NCI-H146 treated with DMSO at 0.1 percent for 48 hours (cell line): ENCODE measurements at regions not wholly inside any gene's neighbourhood (a gene's known extent, or its start where the extent isn't known, plus 50 kb on each side); places are given as distances from the start of the nearest gene placed in this dataset.

ENCODE experiments used
- DNase-seq: peaks from one replicate; lab custom pipeline; 2025; ENCODE audit not compliant: unreplicated experiment; lab: John Stamatoyannopoulos, UW

DNA sequence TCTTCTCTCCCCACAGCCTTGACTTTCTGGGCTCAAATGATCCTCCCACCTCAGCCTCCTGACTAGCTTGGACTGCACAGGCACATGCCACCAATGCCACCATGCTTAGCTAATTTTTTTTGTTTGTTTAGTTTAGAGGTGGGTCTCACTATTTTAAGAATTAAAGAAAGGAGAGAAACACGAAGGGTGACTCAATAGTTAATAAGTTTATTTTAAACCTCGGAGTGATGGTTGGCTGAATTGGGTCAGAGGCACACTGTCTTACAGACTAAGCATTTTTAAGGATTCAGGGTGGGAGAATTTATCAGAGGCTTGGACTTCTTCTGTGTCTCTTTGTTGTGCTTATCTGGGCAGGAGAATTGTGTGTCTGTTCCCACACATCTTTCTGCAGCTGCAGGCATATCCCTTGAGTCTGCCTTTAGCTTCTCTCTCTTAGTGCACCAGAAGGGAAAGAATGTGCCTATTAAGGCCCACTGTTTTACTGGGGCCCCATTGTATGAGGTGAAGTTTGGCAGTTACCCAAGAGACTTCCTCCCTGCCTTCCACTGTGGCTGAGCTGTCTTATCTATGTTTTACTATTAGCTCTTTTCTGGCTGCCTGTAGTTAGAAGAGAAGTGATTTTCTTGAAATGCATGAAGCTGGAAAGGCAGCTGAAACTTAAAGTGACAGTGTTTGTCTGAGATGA is 2172.0 kb downstream of the TP53TG3F start:
- no peak for DNase-seq

DNA sequence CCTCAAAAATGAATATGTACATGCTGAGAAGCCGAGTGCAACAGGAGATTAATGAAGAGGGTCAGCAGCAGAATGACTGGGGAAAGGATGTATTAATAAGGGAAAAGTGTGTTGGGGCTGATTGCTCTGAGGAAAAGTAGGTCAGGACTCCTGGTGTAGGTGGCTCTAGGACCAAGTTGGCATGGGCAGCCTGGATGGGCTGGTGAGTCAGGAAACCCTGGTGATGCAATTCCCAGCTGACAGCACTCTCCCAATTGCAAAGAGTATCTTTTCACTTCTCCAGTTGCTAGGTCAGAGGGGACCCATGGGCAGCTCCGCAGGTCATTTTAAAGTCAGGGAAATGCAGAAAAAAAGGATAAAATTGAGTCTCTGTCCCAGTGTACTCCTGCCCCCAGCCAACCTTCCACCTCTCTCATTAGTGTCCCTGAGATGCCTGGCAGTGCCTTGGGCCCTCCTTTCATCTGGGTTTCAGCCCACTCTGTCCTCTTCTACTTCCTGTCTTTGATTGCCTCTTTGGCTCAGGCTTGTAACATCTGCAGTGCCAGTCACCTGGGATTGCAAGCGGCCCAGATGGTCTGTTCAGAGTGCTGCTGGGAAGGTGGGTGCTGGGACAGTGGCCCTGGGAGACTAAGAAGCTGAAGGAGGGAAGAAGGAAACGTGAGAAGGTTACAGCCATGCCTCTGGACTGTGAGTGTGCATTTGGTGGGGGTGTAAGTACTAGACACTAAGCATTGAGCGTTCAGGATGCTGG is 2177.2 kb downstream of the TP53TG3F start:
- DNase-seq = no peak

DNA sequence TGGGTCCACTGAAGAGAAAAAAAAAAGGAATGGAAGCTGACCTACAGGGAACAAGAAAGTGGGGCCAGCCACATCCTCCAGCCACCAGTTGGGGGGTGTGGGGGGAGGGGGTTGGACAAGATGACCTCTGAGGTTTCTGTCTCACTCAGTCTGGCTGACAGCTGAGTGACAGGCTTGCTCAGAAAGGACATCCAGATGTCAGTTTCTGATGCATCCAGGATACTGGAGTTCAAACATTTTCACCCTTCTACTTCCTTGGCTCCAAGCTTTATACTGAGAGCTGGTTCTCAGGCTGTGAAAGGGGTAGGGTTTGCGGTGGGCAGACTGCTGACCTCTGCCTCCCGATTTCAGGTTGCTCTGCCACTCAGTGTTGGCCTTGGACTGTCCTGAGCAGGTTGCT is 2178.3 kb downstream of the TP53TG3F start:
- DNase-seq = no peak

DNA sequence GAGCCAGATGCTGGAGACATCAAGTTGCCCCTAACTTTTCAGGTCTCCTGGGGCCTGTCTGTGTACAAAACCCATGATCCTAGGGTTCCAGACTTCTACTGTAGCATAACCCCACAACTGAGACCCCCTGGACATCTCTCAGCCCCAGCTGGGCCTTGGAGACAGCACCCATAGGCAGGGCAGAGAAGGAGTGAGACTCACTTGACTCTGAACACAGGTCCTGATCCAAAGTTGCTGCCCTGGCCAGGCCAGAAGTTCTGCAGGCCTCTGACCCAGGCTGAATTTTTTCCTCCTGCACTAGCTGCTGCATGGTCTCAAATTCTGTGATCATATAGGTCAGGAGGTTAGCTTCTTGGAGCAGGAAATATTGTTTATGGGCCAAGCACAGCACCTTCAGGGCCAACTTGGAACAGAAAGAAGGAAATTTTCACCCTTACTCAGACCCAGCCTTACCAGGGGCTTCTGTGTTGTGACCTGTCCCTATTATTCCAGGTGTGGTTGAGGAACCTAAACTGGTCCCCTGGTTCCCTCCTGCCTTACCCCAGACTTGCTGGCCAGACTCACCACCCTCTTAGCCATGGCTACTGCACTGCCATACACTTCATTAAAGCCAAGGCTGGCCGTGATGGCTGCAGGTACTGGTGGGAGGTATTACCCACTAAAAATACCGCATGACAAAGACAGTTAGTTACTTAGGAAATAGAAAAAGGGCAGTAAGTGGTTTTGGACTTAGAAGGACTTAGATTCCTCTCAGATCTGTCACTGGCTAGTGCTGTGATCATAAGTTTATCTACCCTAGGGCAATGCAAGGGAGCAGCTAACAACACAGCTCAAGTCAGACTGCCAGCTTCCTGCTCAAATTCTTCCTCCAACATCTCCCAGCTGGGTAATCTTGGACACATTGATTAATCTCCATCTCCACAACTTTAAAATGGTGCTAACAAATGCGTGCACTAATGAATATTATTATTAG is 2180.1 kb downstream of the TP53TG3F start:
- DNase-seq = no peak

DNA sequence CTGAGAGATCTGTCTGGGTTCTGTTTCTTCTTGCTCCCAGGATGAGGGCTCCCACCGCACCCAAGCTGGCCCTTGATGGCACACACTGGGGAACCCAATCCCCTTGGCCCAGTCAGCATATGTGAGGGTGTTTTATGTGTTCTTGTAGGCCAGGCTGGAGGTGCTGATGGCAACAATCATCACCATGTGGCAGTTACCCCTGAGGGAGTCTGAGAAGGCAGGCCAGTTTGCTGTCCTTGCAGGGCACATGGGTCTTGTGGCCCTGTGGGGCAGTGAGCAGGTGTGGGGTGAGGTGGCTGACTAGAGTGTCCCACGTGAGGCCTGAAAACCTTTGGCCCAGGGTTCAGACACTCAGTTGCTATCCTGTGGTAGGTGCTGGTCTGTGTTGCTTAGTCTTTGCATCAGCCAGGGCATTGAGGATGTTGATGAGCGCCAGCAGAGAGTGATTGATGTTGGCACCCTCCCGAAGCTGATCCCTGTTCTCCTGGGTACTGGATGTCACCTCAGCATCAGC is 2183.0 kb downstream of the TP53TG3F start:
- no peak for DNase-seq

DNA sequence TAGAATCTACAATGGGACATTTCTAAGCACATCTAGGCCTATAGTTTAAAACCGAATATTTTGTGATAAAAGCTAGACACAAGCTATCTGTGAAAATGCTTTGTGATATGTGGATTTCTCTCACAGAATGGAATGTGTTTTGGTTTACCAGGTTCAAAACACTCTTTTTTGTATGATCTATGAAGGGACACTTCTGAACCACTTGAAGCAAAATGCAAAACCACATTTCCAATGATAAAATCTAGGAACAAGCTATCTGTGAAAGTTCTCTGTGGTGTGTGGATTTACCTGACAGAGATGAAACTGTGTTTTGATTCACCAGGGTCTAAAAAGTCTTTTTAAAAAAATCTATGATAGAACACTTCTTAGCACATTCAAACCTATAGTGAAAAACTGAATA is 2192.4 kb downstream of the TP53TG3F start:
- DNase-seq = no peak

DNA sequence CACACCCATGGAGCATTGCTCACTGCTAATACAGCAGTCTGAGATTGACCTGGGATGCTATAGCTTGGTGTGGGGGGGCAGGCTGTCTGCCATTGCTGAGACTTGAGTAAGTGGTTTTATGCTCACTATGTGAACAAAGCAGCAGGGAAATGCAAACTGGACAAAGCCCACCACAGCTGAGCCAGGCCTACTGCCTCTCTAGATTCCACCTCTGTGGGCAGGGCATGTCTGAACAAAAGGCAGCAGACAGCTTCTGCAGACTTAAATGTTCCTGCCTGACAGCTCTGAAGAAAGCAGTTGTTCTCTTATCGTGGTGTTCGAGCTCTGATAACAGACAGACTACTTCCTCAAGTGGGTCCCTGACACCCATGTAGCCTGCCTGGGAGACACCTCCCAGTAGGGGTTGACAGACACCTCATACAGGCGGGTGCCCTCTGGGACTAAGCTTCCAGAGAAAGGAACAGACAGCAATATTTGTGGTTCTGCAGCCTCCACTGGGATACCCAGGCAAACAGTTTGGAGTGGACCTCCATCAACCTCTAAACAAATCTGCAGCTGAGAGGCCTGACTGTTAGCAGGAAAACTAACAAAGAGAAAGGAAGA is 2204.8 kb downstream of the TP53TG3F start:
- no peak for DNase-seq

DNA sequence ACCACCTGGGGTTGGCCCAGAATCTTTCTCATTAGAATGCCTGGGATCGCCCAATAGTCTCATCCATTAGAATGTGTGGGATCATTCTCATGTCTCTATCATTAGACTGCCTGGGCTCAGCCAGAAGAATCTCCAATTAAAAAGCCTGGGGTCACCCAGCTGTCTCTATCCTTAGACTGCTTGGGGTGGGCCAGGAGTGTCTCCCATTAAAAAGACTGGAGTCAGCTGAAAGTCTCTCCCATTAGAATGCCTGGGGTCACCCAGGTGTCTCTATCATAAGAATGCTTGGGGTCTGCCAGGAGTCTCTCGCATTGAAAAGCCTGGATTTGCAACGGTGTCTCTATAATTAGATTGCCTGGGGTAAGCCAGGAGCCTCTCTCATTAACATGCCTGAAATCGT is 2225.7 kb downstream of the TP53TG3F start:
- no peak for DNase-seq

DNA sequence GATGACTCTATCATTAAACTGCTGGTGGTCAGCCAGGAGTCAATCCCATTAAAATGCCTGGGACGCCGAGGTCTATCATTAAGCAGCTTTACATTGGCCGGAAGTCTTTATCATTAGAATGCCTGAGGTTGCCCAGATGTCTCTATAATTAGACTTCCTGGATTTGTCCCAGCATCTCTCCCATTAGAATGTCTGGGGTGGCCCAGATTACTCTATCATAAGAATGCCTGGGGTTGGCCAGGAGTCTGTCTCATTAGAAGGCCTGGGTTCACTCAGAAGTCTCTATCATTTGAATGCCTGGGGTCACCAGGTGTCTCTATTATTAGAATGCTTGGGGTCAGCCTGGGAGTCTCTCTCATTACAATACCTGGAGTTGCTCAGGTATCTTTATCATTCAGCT is 2227.2 kb downstream of the TP53TG3F start:
- no peak for DNase-seq

DNA sequence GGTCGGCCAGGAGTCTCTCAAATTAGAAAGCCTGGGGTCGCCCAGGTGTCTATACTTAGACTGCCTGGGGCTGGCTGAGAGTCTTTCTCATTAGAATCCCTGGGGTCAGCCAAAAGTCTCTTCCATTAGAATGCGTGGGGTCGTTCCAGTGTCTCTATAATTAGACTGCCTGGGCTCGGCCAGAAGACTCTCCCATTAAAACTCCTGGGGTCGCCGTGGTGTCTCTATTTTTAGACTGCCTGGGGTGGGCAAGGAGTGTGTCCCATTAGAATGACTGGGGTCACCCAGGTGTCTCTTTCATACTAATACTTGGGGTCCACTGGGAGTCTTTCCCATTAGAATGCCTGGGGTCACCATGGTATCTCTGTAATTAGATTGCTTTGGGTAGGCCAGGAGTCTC is 2227.7 kb downstream of the TP53TG3F start:
- DNase-seq = no peak

DNA sequence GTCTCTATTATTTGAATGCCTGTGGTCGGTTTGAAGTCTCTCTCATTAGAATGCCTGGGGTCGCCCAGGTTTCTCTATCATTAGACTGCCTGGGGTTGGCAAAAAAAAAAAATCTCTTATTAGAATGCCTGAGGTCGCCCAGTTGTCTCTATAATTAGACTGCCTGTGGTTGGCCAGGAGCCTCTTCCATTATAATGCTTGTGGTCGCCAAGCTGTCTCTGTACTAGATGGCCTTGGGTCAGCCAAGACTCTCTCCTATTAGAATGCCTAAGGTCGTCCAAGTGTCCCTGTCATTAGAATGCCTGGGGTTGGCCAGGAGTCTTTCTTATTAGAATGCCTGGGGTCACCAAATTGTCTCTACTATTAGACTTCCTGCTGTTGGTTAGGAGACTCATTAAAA is 2228.4 kb downstream of the TP53TG3F start:
- no peak for DNase-seq

DNA sequence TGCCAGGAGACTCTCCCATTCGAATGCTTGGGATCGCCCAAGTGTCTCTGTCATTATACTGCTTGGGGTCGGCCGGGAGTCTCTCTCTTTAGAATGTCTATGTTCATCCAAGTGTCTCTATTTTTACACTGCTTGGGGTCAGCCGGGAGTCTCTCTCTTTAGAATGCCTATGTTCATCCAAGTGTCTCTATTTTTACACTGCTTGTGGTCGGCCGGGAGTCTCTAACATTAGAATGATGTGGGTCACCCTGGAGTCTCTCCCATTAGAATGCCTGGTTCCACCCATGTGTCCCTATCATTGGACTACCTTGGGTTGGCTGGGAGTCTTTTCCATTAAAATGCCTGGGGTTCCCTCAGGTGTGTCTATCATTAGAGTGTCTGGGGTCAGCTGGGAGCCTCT is 2230.4 kb downstream of the TP53TG3F start:
- DNase-seq = no peak

DNA sequence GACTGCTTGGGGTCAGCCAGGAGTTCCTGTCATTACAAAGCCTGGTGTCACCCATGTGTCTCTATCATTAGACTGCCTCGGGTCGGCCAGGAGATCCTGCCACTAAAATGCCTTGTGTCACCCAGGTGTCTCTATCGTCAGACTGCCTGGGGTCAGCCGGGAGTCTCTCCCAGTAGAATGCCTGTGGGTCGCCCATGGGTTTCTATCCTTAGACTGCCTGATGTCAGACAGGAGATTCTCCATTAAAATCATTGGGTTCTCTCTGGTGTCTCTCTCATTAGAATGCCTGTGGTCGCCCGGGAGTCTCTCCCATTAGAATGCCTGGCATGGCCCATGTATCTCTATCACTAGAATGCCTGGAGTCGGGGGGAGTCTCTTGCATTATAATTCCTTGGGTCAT is 2231.0 kb downstream of the TP53TG3F start:
- DNase-seq = no peak

DNA sequence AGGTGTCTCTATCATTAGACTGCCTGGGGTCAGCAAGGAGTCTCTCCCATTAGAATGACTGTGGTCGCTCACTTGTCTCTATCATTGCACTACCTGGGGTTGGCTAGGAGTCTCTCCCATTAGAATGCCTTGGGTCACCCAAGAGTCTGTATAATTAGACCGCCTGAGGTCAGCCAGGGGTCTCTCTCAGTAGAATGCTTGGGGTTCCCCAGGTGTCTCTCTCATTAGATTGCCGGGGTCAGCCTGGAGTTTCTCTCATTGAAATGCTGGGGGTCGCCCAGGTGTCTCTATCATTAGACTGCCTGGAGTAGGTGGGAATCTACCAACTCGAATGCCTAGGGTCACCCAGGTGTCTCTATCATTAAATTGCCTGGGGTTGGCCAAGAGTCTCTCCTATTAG is 2231.6 kb downstream of the TP53TG3F start:
- DNase-seq = no peak

DNA sequence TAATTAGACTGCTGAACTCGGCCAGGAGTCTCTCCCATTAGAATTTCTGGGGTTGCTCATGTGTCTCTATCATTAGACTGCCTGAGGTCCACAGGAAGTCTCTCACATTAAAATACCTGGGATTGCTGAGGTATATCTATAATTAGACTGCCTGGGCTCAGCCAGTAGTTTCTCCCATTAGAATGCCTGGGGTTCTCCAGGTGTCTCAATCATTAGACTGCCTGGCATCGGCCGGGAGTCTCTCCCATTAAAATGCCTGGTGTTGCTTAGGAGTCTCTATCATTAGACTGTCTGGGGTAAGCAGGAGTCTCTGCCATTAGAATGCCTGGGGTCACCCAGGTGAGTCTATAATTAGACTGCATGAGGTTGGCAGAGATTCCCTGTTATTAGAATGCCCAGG is 2233.4 kb downstream of the TP53TG3F start:
- no peak for DNase-seq

DNA sequence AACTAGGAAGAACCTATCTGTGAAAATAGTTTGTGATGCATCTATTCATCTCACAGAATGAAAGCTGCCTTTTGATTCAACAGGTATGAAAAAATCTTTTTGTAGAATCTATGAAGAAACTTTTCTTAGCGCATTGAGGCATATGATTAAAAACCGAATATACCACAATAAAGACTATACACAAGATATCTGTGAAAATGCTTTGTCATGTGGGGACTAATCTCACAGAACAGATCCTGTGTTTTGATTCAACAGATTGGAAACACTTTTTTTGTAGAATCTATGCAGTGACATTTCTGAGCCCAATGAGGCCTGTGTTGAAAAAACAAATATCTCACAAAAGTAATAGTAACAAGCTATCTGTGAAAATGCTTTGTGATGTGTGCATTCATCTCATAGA is 2247.5 kb downstream of the TP53TG3F start:
- DNase-seq = no peak

DNA sequence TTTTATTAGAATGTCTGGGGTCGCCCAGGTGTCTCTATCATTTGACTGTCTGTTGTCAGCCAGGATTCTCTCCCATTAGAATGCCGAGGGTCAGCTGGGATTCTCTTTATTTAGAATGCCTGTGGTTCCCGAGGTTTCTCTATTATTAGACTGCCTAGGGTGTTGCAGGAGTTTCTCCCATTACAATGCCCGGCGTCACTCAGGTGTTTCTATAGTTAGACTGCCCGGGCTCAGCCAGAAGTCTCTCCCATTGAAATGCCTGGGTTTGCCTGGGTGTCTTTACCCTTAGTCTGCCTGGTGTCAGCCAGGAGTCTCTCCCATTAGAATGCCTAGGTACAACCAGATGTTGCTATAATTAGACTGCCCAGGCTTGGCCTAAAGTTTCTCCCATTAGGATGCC is 2252.0 kb downstream of the TP53TG3F start:
- no peak for DNase-seq

DNA sequence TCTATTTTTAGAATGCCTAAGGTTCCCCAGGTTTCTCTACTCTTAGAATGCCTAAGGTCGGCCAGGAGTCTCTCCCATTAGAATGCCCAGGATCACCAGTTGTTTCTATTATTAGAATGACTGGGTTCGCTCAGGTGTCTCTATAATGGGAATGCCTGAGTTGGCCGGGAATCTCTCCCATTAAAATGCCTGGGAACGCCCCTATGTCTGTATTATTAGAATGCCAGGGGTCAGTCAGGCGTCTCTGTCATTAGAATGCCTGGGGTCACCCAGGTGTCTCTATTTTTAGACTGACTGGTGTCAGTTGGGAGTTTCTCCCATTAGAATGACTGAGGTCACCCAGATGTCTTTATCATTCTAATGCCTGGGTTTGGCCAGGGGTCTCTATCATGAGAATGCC is 2252.5 kb downstream of the TP53TG3F start:
- no peak for DNase-seq

DNA sequence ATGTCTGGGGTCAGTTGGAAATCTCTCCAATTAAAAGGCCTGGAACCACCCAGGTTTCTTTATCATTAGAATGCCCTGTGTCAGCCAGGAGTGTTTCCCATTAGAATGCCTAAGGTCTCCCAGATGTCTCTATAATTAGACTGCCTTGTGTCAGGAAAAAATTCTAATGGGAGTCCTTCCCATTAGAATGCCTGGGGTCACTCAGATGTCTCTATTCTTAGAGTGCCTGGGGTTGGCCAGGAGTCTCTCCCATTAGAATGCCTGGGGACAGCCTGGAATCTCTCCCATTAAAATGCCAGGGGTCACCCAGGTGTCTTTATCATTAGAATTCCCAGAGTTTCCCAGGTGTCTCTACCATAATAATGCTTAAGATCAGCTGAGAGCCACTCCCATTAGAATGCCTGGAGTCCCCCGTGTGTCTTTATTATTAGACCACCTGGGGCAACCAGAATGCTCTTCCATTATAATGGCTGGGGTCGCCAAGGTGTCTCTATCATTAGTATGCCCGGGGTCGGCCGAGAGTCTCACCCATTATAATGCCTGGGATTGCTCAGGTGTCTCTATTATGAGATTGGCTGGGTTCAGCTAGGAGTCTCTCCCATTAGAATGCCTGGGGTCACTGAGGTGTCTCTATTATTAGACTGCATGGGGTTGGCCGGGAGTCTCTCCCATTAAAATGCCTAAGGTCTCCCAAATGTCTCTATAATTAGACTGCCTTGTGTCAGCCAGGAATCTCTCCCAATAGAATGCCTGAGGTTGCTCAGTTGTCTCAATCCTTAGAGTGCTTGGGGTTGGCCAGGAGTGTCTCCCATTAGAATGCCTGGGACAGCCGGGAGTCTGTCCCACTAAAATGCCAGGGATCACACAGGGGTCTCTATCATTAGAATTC is 2254.6 kb downstream of the TP53TG3F start:
- DNase-seq = no peak

DNA sequence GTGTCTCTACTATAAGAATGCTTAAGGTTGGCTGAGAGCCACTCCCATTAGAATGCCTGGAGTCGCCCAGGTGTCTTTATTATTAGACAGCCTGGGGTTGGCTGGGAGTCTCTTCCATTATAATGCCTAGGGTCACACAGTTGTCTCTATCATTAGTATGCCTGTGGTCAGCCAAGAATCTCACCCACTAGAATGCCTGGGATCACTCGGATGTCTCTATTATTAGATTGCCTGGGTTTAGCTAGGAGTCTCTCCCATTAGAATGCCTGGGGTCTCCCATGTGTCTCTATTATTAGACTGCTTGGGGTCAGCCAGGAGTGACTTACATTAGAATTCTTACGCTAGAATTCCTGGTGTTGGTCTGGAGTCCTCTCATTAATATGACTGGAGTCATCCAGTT is 2255.3 kb downstream of the TP53TG3F start:
- no peak for DNase-seq
